ENCODE measurements at regions not wholly inside any gene's neighbourhood (a gene's known extent, or its start where the extent isn't known, plus 50 kb on each side); places are given as distances from the start of the nearest gene placed in this dataset.

DNA sequence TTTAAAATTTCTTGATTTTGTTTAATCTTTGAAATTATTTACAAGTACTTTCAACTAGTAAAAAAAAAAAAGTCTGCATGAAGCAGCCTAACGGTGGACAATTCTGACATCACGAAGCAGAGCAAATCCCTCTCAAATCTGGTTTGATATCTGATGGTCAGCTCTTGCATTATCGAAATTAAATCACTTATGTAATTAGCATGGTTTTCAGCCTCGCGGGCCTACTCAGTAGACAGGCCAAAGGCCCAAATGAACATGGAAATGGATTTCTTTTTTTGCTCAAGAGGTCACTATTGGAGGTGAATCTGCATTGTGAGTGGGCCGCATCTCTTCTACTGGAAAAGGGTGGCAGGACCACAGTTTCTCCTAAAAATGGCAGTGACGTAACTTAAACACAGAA lies 209.8 kb downstream of the NR2F2 start:
- Histone ChIP-seq H3K4me1 (ENCODE audit: control insufficient read depth in 2 of 2, insufficient read depth in 1 of 2, low read depth in 1 of 2, low read length in 2 of 2) (peaks cover 6 to 32% of the 10 kb centered on the region in 2 donors), H3K18ac (ENCODE audit: low read length) (no peak overlapping the region), H3K14ac (ENCODE audit: low read length) (no peak overlapping the region), H3K4me3 (ENCODE audit: low read length in 2 of 2) (no peak overlapping the region), H2BK15ac (ENCODE audit: low read length) (no peak overlapping the region), H3K4me2 (ENCODE audit: insufficient read depth, low read length, poor library complexity, severe bottlenecking) (no peak overlapping the region), H3K79me1 (ENCODE audit: low read depth, low read length) (no peaks in the 10 kb centered on the region), H3K27ac (replicated peaks; ENCODE audit: low read length) (no peak overlapping the region), H3K9ac (ENCODE audit: low read depth, low read length, poor library complexity) (no peak overlapping the region), H2AK5ac (ENCODE audit: low read depth, low read length) (no peak overlapping the region), H3K4ac (ENCODE audit: low read length) (no peak overlapping the region), H3K36me3 (replicated peaks in 1 of 2; ENCODE audit: control insufficient read depth in 2 of 2, insufficient read depth in 2 of 2, low read length in 2 of 2) (no peaks in the 10 kb centered on the region), H3K23ac (ENCODE audit: low read depth, low read length, poor library complexity) (no peak overlapping the region), H3K27me3 (ENCODE audit: control insufficient read depth in 3 of 3, insufficient read depth in 3 of 3, low read depth in 1 of 3, low read length in 3 of 3) (peaks cover 0 to 15% (median 0%) of the 10 kb centered on the region in 3 experiments), H2BK120ac (ENCODE audit: low read depth, low read length) (no peak overlapping the region), H4K91ac (ENCODE audit: low read depth, low read length, poor library complexity) (no peak overlapping the region), H4K8ac (ENCODE audit: low read depth, low read length) (no peak overlapping the region), H2BK12ac (ENCODE audit: low read length) (no peak overlapping the region), H3K9me3 (replicated peaks in 1 of 2; ENCODE audit: control insufficient read depth in 2 of 2, insufficient read depth in 1 of 2, low read depth in 1 of 2, low read length in 2 of 2) (no peaks in the 10 kb centered on the region), H2AFZ (ENCODE audit: low read length) (no peak overlapping the region), H2BK5ac (ENCODE audit: low read length) (no peak overlapping the region)
- DNase-seq (ENCODE audit: low spot score) = no peak
- WGBS, 2 donors (ENCODE audit: extremely low coverage in 2 of 2, insufficient read length in 2 of 2, insufficient replicate concordance in 1 of 2) = no CpG with 5 or more reads among the region's 7 CpGs

DNA sequence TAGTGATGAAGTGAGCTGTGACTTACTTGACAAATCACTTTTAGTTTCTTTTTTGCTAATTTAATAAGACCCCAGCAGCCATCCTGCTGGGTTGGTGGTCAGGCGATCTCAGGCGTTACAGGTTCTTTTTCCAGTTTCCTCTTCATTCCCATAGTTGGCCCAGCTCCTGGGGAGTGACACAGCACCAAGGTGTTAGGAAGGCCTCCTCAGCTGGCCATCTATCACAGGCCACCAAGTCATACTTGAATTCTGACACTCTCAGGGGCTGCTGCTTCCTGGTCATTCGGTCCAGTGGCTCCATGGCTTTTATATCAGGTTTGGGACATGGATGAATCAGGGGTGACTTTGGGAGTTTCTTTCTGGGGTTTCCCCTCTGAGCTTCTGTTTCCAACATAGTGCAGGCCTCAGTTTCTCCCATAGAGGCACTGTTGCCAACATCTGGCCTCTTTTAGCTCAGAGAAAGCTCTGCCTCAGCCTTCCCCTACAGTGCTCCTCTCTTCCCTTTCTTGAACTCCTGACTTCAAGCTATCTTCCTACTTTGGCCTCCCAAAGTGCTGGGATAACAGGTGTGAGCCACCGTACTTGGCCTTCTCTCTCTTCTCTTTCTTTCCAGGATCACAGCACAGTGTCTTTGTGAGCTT lies 211.8 kb downstream of the NR2F2 start:
- Histone ChIP-seq H3K4ac (ENCODE audit: low read length) (no peak overlapping the region), H3K27me3 (ENCODE audit: control insufficient read depth in 3 of 3, insufficient read depth in 3 of 3, low read depth in 1 of 3, low read length in 3 of 3) (peaks cover 0 to 10% (median 0%) of the 10 kb centered on the region in 3 experiments), H3K4me2 (ENCODE audit: insufficient read depth, low read length, poor library complexity, severe bottlenecking) (no peak overlapping the region), H3K36me3 (replicated peaks in 1 of 2; ENCODE audit: control insufficient read depth in 2 of 2, insufficient read depth in 2 of 2, low read length in 2 of 2) (no peaks in the 10 kb centered on the region), H3K9ac (ENCODE audit: low read depth, low read length, poor library complexity) (no peak overlapping the region), H3K14ac (ENCODE audit: low read length) (no peak overlapping the region), H3K9me3 (replicated peaks in 1 of 2; ENCODE audit: control insufficient read depth in 2 of 2, insufficient read depth in 1 of 2, low read depth in 1 of 2, low read length in 2 of 2) (no peaks in the 10 kb centered on the region), H3K4me1 (ENCODE audit: control insufficient read depth in 2 of 2, insufficient read depth in 1 of 2, low read depth in 1 of 2, low read length in 2 of 2) (peaks cover 6 to 16% of the 10 kb centered on the region in 2 donors), H4K91ac (ENCODE audit: low read depth, low read length, poor library complexity) (no peak overlapping the region), H4K8ac (ENCODE audit: low read depth, low read length) (no peak overlapping the region), H2BK15ac (ENCODE audit: low read length) (no peak overlapping the region), H2AFZ (ENCODE audit: low read length) (no peak overlapping the region), H2BK5ac (ENCODE audit: low read length) (no peak overlapping the region), H3K23ac (ENCODE audit: low read depth, low read length, poor library complexity) (no peak overlapping the region), H2BK12ac (ENCODE audit: low read length) (no peak overlapping the region), H3K79me1 (ENCODE audit: low read depth, low read length) (no peaks in the 10 kb centered on the region), H3K27ac (replicated peaks; ENCODE audit: low read length) (no peak overlapping the region), H2AK5ac (ENCODE audit: low read depth, low read length) (peak overlapping the region; percentile 64), H3K4me3 (ENCODE audit: low read length in 2 of 2) (no peak overlapping the region), H3K18ac (ENCODE audit: low read length) (peak overlapping the region; percentile 12), H2BK120ac (ENCODE audit: low read depth, low read length) (no peak overlapping the region)
- no peak for DNase-seq (ENCODE audit: low spot score)
- WGBS, 2 donors (ENCODE audit: extremely low coverage in 2 of 2, insufficient read length in 2 of 2, insufficient replicate concordance in 1 of 2) = no CpG with 5 or more reads among the region's 4 CpGs

DNA sequence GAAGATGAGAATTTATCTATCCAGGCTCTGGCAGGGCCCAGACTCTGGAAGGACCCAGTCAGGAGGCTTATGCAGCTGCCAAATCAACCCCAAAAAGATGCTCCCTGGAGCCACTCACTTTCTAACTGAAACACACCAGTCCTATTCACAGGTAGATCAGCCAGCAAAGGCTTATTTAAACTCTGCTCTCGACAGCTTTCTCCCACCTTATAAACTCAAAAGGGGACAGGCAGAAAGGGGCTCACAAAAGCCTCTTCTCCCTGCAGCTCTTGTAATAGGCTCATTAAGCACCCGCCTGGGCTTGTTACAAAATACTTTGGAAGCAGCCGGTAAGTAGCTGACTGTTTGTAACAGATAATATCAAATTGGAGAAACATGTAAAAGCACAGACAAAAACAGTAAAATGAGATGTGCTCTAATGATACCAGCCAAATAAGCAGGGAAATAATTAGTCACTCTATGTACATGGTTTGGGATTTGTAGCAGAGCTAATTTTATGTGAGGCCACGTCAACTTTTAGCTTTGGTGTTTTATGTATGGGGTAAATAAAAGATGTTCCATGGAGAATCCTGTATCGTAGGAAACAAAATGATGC lies 213.8 kb downstream of the NR2F2 start:
- Histone ChIP-seq H3K36me3 (replicated peaks in 1 of 2; ENCODE audit: control insufficient read depth in 2 of 2, insufficient read depth in 2 of 2, low read length in 2 of 2) (no peaks in the 10 kb centered on the region), H3K18ac (ENCODE audit: low read length) (no peak overlapping the region), H3K23ac (ENCODE audit: low read depth, low read length, poor library complexity) (no peak overlapping the region), H3K4me1 (ENCODE audit: control insufficient read depth in 2 of 2, insufficient read depth in 1 of 2, low read depth in 1 of 2, low read length in 2 of 2) (peaks cover 0 to 3% of the 10 kb centered on the region in 2 donors), H2BK120ac (ENCODE audit: low read depth, low read length) (no peak overlapping the region), H2BK5ac (ENCODE audit: low read length) (no peak overlapping the region), H3K4me2 (ENCODE audit: insufficient read depth, low read length, poor library complexity, severe bottlenecking) (no peak overlapping the region), H2BK15ac (ENCODE audit: low read length) (no peak overlapping the region), H3K9me3 (replicated peaks in 1 of 2; ENCODE audit: control insufficient read depth in 2 of 2, insufficient read depth in 1 of 2, low read depth in 1 of 2, low read length in 2 of 2) (no peaks in the 10 kb centered on the region), H2AK5ac (ENCODE audit: low read depth, low read length) (no peak overlapping the region), H4K91ac (ENCODE audit: low read depth, low read length, poor library complexity) (no peak overlapping the region), H3K27me3 (ENCODE audit: control insufficient read depth in 3 of 3, insufficient read depth in 3 of 3, low read depth in 1 of 3, low read length in 3 of 3) (peaks cover 0 to 10% (median 0%) of the 10 kb centered on the region in 3 experiments), H3K27ac (replicated peaks; ENCODE audit: low read length) (no peak overlapping the region), H3K14ac (ENCODE audit: low read length) (no peak overlapping the region), H2BK12ac (ENCODE audit: low read length) (no peak overlapping the region), H4K8ac (ENCODE audit: low read depth, low read length) (no peak overlapping the region), H2AFZ (ENCODE audit: low read length) (peak overlapping the region; percentile 15), H3K9ac (ENCODE audit: low read depth, low read length, poor library complexity) (no peak overlapping the region), H3K4ac (ENCODE audit: low read length) (no peak overlapping the region), H3K79me1 (ENCODE audit: low read depth, low read length) (no peaks in the 10 kb centered on the region), H3K4me3 (ENCODE audit: low read length in 2 of 2) (no peak overlapping the region)
- no CpG with 5 or more reads among the region's 5 CpGs for WGBS, 2 donors (ENCODE audit: extremely low coverage in 2 of 2, insufficient read length in 2 of 2, insufficient replicate concordance in 1 of 2)
- DNase-seq (ENCODE audit: low spot score) = peak; percentile 23

DNA sequence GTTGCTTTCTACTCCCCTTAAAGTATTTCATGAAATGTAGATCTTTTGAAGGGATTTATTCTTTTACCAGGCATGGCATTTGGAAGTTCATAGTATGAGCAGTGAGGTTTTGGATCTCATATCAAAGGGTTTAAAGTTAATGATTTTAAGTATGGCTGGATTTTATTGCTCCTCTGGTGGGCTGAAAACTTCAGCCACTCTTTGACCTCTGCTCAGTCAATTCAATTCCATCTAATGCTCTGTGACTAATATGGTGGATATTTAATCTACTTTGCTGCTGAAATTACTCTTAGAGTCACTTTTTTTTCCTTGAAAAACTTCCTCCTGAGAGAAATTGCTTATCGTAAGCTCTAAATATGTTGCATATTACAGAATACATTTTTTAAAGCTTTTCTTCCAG lies 218.6 kb downstream of the NR2F2 start:
- no peak overlapping the region for H4K8ac ChIP-seq (ENCODE audit: low read depth, low read length)
- no peak overlapping the region for H2BK12ac ChIP-seq (ENCODE audit: low read length)
- no peaks in the 10 kb centered on the region for H3K27me3 ChIP-seq (ENCODE audit: control insufficient read depth in 3 of 3, insufficient read depth in 3 of 3, low read depth in 1 of 3, low read length in 3 of 3)
- H3K4me1 ChIP-seq (ENCODE audit: control insufficient read depth in 2 of 2, insufficient read depth in 1 of 2, low read depth in 1 of 2, low read length in 2 of 2) = no peaks in the 10 kb centered on the region
- no peaks in the 10 kb centered on the region for H3K79me1 ChIP-seq (ENCODE audit: low read depth, low read length)
- WGBS, 2 donors (ENCODE audit: extremely low coverage in 2 of 2, insufficient read length in 2 of 2, insufficient replicate concordance in 1 of 2) = no CpG with 5 or more reads among the region's 1 CpG
- H2BK120ac ChIP-seq (ENCODE audit: low read depth, low read length) = no peak overlapping the region
- no peak overlapping the region for H2BK15ac ChIP-seq (ENCODE audit: low read length)
- H3K9ac ChIP-seq (ENCODE audit: low read depth, low read length, poor library complexity) = no peak overlapping the region
- no peak overlapping the region for H3K14ac ChIP-seq (ENCODE audit: low read length)
- H3K4me3 ChIP-seq (ENCODE audit: low read length in 2 of 2) = no peak overlapping the region
- H2AK5ac ChIP-seq (ENCODE audit: low read depth, low read length) = no peak overlapping the region
- H3K36me3 ChIP-seq (replicated peaks in 1 of 2; ENCODE audit: control insufficient read depth in 2 of 2, insufficient read depth in 2 of 2, low read length in 2 of 2) = no peaks in the 10 kb centered on the region
- no peaks in the 10 kb centered on the region for H3K9me3 ChIP-seq (replicated peaks in 1 of 2; ENCODE audit: control insufficient read depth in 2 of 2, insufficient read depth in 1 of 2, low read depth in 1 of 2, low read length in 2 of 2)
- H2BK5ac ChIP-seq (ENCODE audit: low read length) = no peak overlapping the region
- H3K18ac ChIP-seq (ENCODE audit: low read length) = no peak overlapping the region
- no peak overlapping the region for H3K23ac ChIP-seq (ENCODE audit: low read depth, low read length, poor library complexity)
- H3K4me2 ChIP-seq (ENCODE audit: insufficient read depth, low read length, poor library complexity, severe bottlenecking) = no peak overlapping the region
- H2AFZ ChIP-seq (ENCODE audit: low read length) = no peak overlapping the region
- DNase-seq (ENCODE audit: low spot score) = no peak
- H4K91ac ChIP-seq (ENCODE audit: low read depth, low read length, poor library complexity) = no peak overlapping the region
- H3K4ac ChIP-seq (ENCODE audit: low read length) = no peak overlapping the region
- H3K27ac ChIP-seq (replicated peaks; ENCODE audit: low read length) = no peak overlapping the region
